Panc1 (cell line): ENCODE measurements at regions not wholly inside any gene's neighbourhood (a gene's known extent, or its start where the extent isn't known, plus 50 kb on each side); places are given as distances from the start of the nearest gene placed in this dataset.

ENCODE experiments used
- POLR2AphosphoS5 ChIP-seq: IDR thresholded peaks from 2 replicates; pipeline ENCODE4 v1.6.1; 2012; ENCODE audit warnings: mild to moderate bottlenecking, low read depth, low read length, moderate library complexity
- SIN3A ChIP-seq: IDR thresholded peaks from 2 replicates; pipeline ENCODE4 v1.6.1; 2012; ENCODE audit warnings: low read depth, mild to moderate bottlenecking, low read length, moderate library complexity, borderline replicate concordance; ENCODE audit not compliant: insufficient read depth
- TF ChIP-seq, protein P1 (sequence below): fragments of 450-650 bp; IDR thresholded peaks from 2 replicates; pipeline ENCODE4 v1.5.1; 2017; ENCODE audit warnings: mild to moderate bottlenecking

DNA sequence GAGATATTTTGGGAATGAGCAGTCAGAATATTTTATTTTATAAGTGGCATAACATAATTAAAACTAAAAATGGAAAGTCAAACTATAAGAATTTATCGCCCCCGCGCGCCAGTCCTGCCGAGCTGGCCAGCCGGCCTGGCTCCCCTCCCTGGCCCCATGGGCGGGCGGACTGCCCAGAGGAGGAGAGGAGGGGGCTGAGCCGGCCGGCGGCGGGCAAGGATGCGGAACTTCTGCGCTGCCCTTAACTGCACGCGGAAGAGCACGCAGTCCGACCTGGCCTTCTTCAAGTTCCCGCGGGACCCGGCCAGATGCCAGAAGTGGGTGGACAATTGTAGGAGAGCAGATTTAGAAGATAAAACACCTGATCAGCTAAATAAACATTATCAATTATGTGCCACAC, 96.8 kb downstream of the DKK1 start:
- TF ChIP-seq POLR2AphosphoS5 = no peak
- TF ChIP-seq, protein P1, sequence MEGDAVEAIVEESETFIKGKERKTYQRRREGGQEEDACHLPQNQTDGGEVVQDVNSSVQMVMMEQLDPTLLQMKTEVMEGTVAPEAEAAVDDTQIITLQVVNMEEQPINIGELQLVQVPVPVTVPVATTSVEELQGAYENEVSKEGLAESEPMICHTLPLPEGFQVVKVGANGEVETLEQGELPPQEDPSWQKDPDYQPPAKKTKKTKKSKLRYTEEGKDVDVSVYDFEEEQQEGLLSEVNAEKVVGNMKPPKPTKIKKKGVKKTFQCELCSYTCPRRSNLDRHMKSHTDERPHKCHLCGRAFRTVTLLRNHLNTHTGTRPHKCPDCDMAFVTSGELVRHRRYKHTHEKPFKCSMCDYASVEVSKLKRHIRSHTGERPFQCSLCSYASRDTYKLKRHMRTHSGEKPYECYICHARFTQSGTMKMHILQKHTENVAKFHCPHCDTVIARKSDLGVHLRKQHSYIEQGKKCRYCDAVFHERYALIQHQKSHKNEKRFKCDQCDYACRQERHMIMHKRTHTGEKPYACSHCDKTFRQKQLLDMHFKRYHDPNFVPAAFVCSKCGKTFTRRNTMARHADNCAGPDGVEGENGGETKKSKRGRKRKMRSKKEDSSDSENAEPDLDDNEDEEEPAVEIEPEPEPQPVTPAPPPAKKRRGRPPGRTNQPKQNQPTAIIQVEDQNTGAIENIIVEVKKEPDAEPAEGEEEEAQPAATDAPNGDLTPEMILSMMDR = no peak
- TF ChIP-seq SIN3A = no peak
